ENCODE measurements at regions not wholly inside any gene's neighbourhood (a gene's known extent, or its start where the extent isn't known, plus 50 kb on each side); places are given as distances from the start of the nearest gene placed in this dataset.

GRCh38 chr6:6851949-6852261 lies 255.9 kb upstream of the RREB1 start:
- no peaks in the 10 kb centered on the region for H4K20me1 ChIP-seq (ENCODE audit: insufficient read depth, low read length)
- no peaks in the 10 kb centered on the region for H3K27me3 ChIP-seq (ENCODE audit: control insufficient read depth in 2 of 2, insufficient read depth in 2 of 2, low read length in 2 of 2)
- Mint-ChIP-seq H3K4me1 (peaks cover 41% of the 10 kb centered on the region), H3K36me3 (no peaks in the 10 kb centered on the region), H3K27me3 (ENCODE audit: low read depth in 3 of 3) (peaks cover 0 to 3% (median 2%) of the 10 kb centered on the region in 3 donors), H3K4me3 (no peak overlapping the region), H3K9me3 (no peaks in the 10 kb centered on the region), H3K27ac (peak overlapping the region in 1 of 7 donors; percentile 3)
- no peaks in the 10 kb centered on the region for H3K9me3 ChIP-seq (replicated peaks in 1 of 2; ENCODE audit: control insufficient read depth in 1 of 2, insufficient read depth in 1 of 2, low read length in 2 of 2)
- no peak overlapping the region for H3K4me3 ChIP-seq (replicated peaks in 1 of 3; ENCODE audit: low read depth in 2 of 3, low read length in 3 of 3)
- H3K27ac ChIP-seq (ENCODE audit: low read depth in 1 of 2, low read length in 2 of 2), result no peak overlapping the region
- no peak overlapping the region for H2AFZ ChIP-seq (ENCODE audit: insufficient read depth, low read depth, low read length, poor library complexity, severe bottlenecking)
- no peaks in the 10 kb centered on the region for H3K79me2 ChIP-seq (ENCODE audit: insufficient read depth, low read length)
- H3K4me1 ChIP-seq (ENCODE audit: control insufficient read depth in 1 of 2, insufficient read depth in 2 of 2, low read length in 2 of 2), result peaks cover 17 to 23% of the 10 kb centered on the region in 2 donors
- H3K36me3 ChIP-seq (replicated peaks in 1 of 2; ENCODE audit: control insufficient read depth in 1 of 2, insufficient read depth in 2 of 2, low read length in 2 of 2), result no peaks in the 10 kb centered on the region
- WGBS (ENCODE audit: insufficient coverage), result 60% methylated on average over 1 of the region's 2 CpGs
- intact Hi-C loops (cut with micrococcal nuclease), result no loop called here
- H3K4me2 ChIP-seq (replicated peaks; ENCODE audit: extremely low read depth, low read length, poor library complexity, severe bottlenecking), result no peak overlapping the region
- H3K9ac ChIP-seq (ENCODE audit: insufficient read depth, low read length, poor library complexity, severe bottlenecking), result no peak overlapping the region
- DNase-seq, result no peak
- TF ChIP-seq CTCF (IDR thresholded peaks at IDR 0.05), result no peak

GRCh38 chr6:6856538-6857523 lies 250.9 kb upstream of the RREB1 start:
- peak overlapping the region; percentile 40 to 72 for H3K4me3 Mint-ChIP-seq
- Histone ChIP-seq H3K9me3 (replicated peaks in 1 of 2; ENCODE audit: control insufficient read depth in 1 of 2, insufficient read depth in 1 of 2, low read length in 2 of 2) (no peaks in the 10 kb centered on the region), H3K27ac (ENCODE audit: low read depth in 1 of 2, low read length in 2 of 2) (peak overlapping the region; percentile 67 to 93), H3K36me3 (replicated peaks in 1 of 2; ENCODE audit: control insufficient read depth in 1 of 2, insufficient read depth in 2 of 2, low read length in 2 of 2) (no peaks in the 10 kb centered on the region), H3K4me2 (replicated peaks; ENCODE audit: extremely low read depth, low read length, poor library complexity, severe bottlenecking) (peak overlapping the region; percentile 67), H4K20me1 (ENCODE audit: insufficient read depth, low read length) (no peaks in the 10 kb centered on the region), H3K9ac (ENCODE audit: insufficient read depth, low read length, poor library complexity, severe bottlenecking) (peak overlapping the region; percentile 38), H3K4me3 (replicated peaks in 1 of 3; ENCODE audit: low read depth in 2 of 3, low read length in 3 of 3) (peak overlapping the region in 2 of 3 experiments; percentile 8 to 58), H2AFZ (ENCODE audit: insufficient read depth, low read depth, low read length, poor library complexity, severe bottlenecking) (peak overlapping the region; percentile 33), H3K27me3 (ENCODE audit: control insufficient read depth in 2 of 2, insufficient read depth in 2 of 2, low read length in 2 of 2) (no peaks in the 10 kb centered on the region), H3K4me1 (ENCODE audit: control insufficient read depth in 1 of 2, insufficient read depth in 2 of 2, low read length in 2 of 2) (peaks cover 42 to 45% of the 10 kb centered on the region in 2 donors), H3K79me2 (ENCODE audit: insufficient read depth, low read length) (no peaks in the 10 kb centered on the region)
- WGBS (ENCODE audit: insufficient coverage), result 17% methylated on average over 19 of the region's 23 CpGs
- no peak for TF ChIP-seq CTCF (IDR thresholded peaks at IDR 0.05)
- peak overlapping the region; percentile 93 to 98 (median 97) for H3K27ac Mint-ChIP-seq
- peaks cover 1 to 2% (median 2%) of the 10 kb centered on the region in 3 donors for H3K27me3 Mint-ChIP-seq (ENCODE audit: low read depth in 3 of 3)
- H3K36me3 Mint-ChIP-seq, result no peaks in the 10 kb centered on the region
- intact Hi-C loops (cut with micrococcal nuclease), result loop anchor here (5.0 kb wide), 2 partner anchors 35 to 45 kb away; no protein-coding TSS in a partner anchor
- H3K9me3 Mint-ChIP-seq, result peaks cover 0 to under 1% (median 0%) of the 10 kb centered on the region in 7 donors
- H3K4me1 Mint-ChIP-seq, result peaks cover 59% of the 10 kb centered on the region
- DNase-seq, result peak; percentile 75 to 92 (median 86)

All from CD14-positive monocyte (primary cell).